ENCODE measurements at regions not wholly inside any gene's neighbourhood (a gene's known extent, or its start where the extent isn't known, plus 50 kb on each side); places are given as distances from the start of the nearest gene placed in this dataset.
A peak's percentile ranks its signal among the peaks of the same experiment; 100 is the strongest.
"Not testable (repeated sequence)": the region's sequence is repeated elsewhere in the genome, so short reads cannot be mapped to it uniquely, and the experiment has no call there.

DNA sequence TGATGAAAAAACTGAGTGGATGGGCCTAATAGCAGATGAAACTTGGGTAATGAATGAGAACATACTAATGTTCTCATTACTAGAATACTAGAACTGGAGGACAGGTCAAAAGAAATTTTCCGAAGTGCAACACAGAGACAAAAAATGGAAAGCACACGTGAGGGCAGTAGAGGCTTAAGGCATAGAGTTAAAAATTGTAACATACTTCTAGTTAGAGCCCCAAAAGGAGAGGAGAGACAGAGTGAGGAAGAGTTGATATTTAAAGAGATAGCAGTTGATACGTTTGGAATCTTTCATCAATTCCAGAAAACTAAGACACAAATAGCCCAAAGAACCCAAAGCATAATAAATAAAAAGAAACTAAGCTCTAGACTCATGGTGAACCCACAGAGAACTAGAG is 327.9 kb downstream of the SQOR start:
- DNase-seq = no peak

- no peak for DNase-seq
These were observed 335.7 kb downstream of the SQOR start for GRCh38 chr15:45970542-45970941.

GRCh38 chr15:45980366-45980765 is 345.5 kb downstream of the SQOR start:
- DNase-seq = no peak

DNA sequence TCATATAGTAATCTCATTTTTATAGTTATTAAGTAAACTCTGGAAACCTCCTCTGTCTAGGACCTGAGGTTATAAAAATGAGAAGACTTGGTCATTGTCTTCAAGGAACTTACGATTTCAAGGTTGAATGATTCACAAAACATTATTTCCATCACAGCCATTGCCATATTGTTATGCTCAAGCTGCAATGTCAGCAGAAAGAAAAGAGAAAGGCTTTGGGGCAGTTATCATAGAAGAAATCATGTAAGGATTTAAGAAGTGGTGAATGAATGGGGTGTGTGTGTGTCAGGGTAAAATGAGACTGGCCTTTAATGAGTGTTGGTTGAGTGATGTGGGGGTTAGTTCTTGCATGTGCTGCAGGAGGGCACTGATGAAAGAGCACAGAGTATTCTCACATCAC is 346.8 kb downstream of the SQOR start:
- no peak for DNase-seq

DNA sequence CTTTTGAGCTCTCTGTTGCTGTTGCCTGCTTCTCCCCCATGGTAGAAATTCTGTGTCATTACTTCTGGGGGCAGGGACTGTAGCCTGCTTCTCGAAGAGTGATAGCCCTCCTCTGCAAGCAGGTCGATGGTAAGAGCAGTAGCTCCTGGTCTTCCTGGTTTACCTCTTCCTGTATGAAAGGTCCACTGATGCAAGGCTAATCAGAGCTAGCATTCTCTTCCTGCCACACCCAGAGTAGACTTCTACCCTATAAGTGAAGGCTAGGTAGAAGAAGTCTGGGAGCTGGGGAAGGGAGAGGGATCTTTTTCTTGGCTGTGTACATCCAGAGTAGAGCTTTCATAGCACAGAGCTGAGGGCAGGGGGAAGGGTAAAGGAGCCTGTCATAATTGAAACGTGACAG is 357.0 kb downstream of the SQOR start:
- no peak for DNase-seq

GRCh38 chr15:45993072-45993471 is 358.2 kb downstream of the SQOR start:
- no peak for DNase-seq

DNA sequence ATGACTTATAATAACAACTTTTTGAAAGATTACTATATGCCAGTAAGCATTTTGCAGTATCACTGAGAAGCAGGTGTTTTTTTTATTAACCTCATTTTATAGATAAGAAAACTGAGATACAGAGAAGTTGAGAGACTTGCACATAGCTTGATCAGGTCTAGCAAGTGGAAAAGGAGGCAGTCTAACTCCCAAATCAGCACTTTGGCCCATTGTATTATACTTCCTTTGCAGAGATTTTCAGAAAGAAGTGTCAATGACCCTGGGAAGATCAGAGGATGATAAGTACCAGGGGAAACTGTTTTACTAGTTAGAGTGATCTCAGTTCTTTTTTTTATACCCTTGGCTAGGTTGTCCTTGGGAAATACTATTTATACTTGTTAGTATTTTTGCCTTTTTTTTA is 358.7 kb downstream of the SQOR start:
- DNase-seq = no peak

- no peak for DNase-seq
These were observed 361.0 kb downstream of the SQOR start for GRCh38 chr15:45995800-45996199.

DNA sequence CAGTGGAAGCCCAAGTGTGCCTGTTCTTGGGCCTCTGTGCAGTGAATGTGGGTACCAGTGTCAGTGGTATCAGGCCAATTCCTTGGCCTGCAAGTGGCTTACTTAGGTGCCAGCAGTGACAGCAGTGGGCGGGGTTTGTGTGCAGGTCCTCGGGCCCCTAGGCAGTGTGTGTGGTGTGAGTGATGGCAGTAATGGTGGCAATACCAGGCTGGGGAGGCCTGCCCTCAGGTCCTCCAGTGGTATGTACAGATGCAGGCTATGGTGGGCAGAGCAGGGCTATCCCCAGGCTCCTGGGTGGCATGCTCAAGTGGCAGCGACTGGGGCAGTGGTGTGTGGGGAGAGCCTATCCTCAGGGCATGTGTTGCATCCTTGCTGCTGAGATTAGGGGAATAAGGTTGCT is 379.7 kb downstream of the SQOR start:
- DNase-seq = no peak

DNA sequence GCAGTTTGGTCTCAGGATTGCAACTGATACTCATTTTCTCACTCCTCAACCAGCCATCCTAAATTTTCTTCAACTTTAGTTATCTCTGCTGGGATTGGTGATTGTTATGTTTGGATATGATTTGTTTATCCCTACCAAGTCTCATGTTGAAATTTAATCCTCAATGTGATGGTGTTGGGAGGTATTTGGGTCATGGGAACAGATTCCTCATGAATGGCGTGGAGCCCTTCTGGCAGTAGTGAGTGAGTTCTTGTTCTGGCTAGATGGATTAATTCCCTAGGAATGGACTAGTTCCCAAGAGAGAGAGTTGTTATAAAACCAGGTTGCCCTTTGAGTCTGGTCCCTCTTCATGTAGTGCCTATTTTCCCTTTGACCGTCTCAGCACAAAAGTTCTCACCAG is 399.9 kb downstream of the SQOR start:
- DNase-seq = no peak

GRCh38 chr15:46039703-46040102 is 404.9 kb downstream of the SQOR start:
- DNase-seq = no peak

DNA sequence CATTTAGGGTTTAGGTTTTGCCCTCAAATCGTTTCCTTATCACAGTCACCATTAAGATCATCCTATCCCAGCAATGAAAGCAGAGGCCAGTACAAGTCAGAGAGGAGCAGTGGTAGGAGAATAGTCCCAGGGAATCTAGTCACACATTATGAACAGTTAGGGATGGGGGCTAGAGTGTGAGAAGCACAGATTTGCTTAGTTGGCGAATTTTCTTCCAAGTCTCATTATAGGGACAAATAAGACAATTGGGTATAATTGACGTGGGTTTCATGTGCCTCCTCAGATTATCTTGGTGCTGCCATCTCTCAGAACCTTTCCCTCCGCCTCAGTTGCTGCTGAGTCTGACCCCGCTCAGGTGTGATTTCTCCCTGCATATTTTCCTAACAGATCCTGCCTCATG is 407.1 kb downstream of the SQOR start:
- DNase-seq = no peak

- DNase-seq = no peak
These were observed 425.2 kb downstream of the SQOR start for GRCh38 chr15:46059921-46060594.

DNA sequence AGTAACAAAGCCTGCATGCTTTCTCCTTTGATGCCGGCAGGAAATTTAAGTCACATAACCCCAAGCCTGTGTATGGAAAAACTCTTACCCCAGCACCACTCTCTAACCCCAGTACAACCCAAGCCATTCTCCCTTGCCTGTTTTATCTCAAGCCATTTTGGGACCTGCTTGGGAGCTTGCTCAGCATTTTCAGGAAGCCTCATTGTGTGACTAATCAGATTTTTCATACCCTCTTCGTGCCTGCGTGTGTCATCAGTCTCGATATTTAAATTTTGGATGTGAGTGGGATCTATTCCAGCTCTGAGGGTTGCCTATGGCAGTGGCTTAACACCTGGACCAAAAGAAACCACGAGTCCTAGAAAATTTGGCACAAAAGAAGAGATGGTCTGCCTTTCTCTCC is 426.2 kb downstream of the SQOR start:
- DNase-seq = no peak

DNA sequence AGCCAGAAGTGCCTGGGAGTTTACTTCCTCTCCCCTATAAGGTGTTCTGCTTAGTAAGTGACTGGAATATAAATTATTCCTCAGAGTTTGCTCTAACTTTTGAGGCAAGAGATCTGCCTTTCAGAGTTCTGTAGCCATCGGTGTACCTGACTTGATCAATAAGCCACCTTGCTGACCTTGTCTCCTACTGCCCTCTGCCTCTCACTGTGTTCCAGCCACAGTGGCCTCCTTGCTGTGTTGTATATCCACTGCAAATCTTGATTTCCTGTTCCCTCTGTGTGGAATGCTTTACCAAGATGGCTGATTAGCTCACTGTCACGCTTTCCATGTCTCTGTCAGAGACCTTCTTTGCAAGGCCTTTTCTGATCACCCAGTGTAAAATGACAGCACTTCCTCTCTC is 442.4 kb downstream of the SQOR start:
- DNase-seq = no peak

- no peak for DNase-seq
These were observed 444.2 kb downstream of the SQOR start for GRCh38 chr15:46079046-46079445.

- DNase-seq = no peak
These were observed 445.2 kb downstream of the SQOR start for GRCh38 chr15:46080016-46080415.

DNA sequence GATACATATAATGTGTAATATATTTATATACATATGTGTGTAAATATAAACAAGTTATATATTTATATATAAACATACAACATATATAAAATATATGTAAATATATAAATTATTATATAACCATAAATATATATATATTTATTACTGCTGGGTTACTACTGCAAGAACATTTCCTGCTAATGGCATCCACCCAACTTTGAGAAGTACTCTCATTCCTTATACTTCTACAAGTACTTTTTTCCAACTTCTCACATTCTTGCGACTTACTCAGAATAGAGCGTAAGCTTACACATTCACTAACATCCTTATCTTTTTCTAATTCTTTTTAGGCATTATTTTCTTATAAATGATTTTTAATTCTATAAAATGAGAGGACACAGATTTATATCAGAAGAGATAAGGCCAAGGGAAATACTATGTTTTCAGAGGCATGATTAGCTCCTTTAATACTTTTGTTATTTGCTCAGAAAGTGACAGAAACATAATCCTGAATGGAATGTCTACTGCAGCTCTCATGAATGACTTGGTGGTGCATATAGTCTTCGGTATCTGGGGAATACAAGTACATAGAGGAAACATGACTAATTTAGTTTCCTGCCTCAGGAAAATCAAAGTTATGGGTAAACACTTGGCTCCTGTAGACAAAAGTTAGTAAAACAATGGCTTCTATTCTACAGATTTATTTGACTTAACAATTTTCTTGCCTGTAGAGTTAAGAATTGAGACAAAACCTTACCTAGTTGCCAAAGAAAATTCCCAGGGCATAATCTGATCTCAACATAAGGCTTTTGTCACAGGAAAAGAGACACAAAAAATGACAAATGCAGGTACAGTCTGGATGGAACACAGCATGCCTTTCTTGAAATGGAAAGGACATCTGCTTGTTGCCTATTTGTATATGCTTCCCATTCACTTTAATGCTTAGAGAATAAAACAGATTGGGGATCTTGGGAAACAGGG is 453.9 kb downstream of the SQOR start:
- no peak for DNase-seq

DNA sequence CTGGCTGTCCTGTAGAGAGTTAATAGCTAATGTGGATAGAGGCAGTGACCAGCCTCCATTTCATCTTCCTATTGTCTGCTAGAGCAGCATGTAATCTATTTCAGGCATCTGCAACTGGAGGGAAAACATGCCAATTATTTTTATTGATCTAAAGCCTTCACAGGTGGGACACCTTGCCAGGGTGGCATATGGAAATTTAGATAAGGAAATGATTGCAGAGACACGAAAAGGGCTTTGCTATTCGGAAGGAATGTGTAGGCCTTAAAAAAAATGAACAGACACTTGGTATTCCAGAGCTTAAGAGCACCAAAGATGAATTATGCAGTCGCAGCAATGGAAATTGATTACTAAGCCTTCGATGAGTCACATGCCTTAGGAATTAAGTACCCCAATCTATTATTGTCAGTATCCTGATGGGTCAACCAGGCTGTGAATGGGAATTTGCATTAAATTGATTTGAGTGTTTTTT is 454.7 kb downstream of the SQOR start:
- no peak for DNase-seq

DNA sequence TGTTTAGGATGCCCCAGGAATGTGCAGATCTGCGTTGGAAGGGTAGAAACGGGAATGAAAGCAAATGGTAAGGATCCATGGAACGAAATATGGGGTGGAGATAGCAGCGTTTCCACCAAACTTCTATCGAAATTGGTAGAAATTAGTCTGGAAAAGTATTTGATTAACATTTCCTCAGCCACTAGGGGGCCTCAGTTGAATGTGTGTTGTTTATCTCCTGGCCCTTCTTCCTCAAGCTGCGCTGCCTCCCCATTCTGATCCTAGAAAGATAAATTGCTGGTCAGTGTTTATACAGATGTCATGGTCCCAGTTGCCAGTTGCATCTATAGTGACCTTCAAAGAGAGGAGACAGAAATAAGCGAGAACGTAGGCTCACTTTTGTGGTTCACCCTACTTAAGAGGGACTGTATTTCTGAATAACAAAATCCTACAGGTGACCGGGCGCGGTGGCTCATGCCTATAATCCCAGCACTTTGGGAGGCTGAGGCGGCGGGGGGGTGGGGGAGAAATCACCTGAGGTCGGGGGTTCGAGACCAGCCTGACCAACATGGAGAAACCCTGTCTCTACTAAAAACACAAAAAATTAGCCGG is 457.1 kb downstream of the SQOR start:
- peak; percentile 79 for DNase-seq

DNA sequence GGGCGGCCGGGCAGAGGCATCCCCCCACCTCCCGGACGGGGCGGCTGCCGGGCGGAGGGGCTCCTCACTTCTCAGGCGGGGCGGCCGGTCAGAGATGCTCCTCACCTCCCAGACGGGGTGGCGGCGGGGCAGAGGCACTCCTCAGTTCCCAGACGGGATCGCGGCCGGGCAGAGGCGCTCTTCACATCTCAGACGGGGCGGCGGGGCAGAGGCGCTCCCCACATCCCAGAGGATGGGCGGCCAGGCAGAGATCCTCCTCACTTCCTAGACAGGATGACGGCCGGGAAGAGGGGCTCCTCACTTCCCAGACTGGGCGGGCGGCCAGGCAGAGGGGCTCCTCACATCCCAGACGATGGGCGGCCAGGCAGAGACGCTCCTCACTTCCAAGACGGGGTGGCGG is 463.2 kb downstream of the SQOR start:
- not testable (repeated sequence) for DNase-seq

- no peak for DNase-seq
These were observed 475.9 kb downstream of the SQOR start for GRCh38 chr15:46110755-46111154.

DNA sequence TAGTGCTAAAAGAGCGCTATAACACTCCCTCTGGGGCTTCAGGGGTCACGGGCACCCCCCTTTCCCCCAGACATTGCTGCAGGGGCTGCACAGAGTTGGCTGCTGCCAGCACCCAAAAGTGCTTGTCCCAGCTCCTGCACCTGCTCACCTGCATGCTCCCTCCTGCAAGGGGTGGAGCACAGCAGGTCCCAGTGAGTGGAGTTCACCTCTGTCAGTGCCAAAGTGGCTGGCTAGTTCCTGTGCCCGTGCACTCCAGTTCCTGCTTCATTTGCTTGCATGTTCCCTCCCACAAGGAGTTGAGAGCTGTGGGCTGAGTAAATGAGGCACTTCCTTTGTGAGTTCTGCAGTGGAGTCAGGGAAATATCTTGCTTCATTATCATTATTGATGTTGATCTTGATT is 476.9 kb downstream of the SQOR start:
- peak; percentile 13 for DNase-seq

GRCh38 chr15:46117071-46117470 is 482.2 kb downstream of the SQOR start:
- DNase-seq = no peak
